ENCODE measurements at regions not wholly inside any gene's neighbourhood (a gene's known extent, or its start where the extent isn't known, plus 50 kb on each side); places are given as distances from the start of the nearest gene placed in this dataset.

- no peak for TF ChIP-seq CTCF (IDR thresholded peaks at IDR 0.05)
- TF ChIP-seq POLR2AphosphoS5 (IDR thresholded peaks at IDR 0.05; ENCODE audit: low read depth, low read length): no peak
- TF ChIP-seq REST (IDR thresholded peaks at IDR 0.05; ENCODE audit: insufficient read depth in 1 of 2, low read depth in 2 of 2, low read length in 1 of 2): no peak
- no peak for TF ChIP-seq SIN3A (IDR thresholded peaks at IDR 0.05; ENCODE audit: borderline replicate concordance, insufficient read depth, low read depth, low read length)
- TF ChIP-seq TCF7L2 (IDR thresholded peaks at IDR 0.05; ENCODE audit: low read depth, low read length): no peak
Measured at GRCh38 chr21:21806711-21807597, 808.7 kb downstream of the NCAM2 start.

Measured in Panc1 (cell line).